Loucy (cell line): ENCODE measurements at regions not wholly inside any gene's neighbourhood (a gene's known extent, or its start where the extent isn't known, plus 50 kb on each side); places are given as distances from the start of the nearest gene placed in this dataset.

Experiments
- H2AFZ ChIP-seq: fragments of 200-600 bp; sonication (generic); 2 replicates; pipeline ENCODE4 v1.6.0; 2016; ENCODE audit warnings: antibody characterized with exemption, mild to moderate bottlenecking, low read length, moderate library complexity
- H3F3A ChIP-seq: fragments of 200-600 bp; 2 replicates; pipeline ENCODE4 v1.6.0; 2016; ENCODE audit warnings: antibody characterized with exemption, low read depth, mild to moderate bottlenecking
- H3K27me3 ChIP-seq: fragments of 200-600 bp; sonication (generic); 2 replicates; pipeline ENCODE4 v1.6.1; 2014; ENCODE audit warnings: low read length, mild to moderate bottlenecking; ENCODE audit not compliant: insufficient read depth, poor library complexity, severe bottlenecking
- H3K36me3 ChIP-seq: fragments of 200-600 bp; sonication (generic); 2 replicates; pipeline ENCODE4 v1.6.1; 2016; ENCODE audit warnings: low read length; ENCODE audit not compliant: insufficient read depth
- H3K4me1 ChIP-seq: fragments of 200-600 bp; sonication (generic); 2 replicates; pipeline ENCODE4 v1.5.1; 2014; ENCODE audit warnings: low read length, mild to moderate bottlenecking; ENCODE audit not compliant: insufficient read depth, poor library complexity, severe bottlenecking
- H3K4me2 ChIP-seq: fragments of 200-600 bp; sonication (generic); 2 replicates; pipeline ENCODE4 v1.6.0; 2014; ENCODE audit warnings: antibody characterized with exemption, low read length, low read depth, mild to moderate bottlenecking; ENCODE audit not compliant: poor library complexity, severe bottlenecking
- H3K4me3 ChIP-seq: fragments of 200-600 bp; sonication (generic); 2 replicates; pipeline ENCODE4 v1.5.1; 2014; ENCODE audit warnings: low read length, mild to moderate bottlenecking, mixed read lengths; ENCODE audit not compliant: poor library complexity, severe bottlenecking
- H3K79me2 ChIP-seq: fragments of 200-600 bp; sonication (generic); 2 replicates; pipeline ENCODE4 v1.6.1; 2014; ENCODE audit warnings: low read length; ENCODE audit not compliant: insufficient read depth
- H3K9ac ChIP-seq: fragments of 200-600 bp; sonication (generic); 2 replicates; pipeline ENCODE4 v1.6.0; 2014; ENCODE audit warnings: mild to moderate bottlenecking, low read depth, low read length, moderate library complexity; ENCODE audit not compliant: poor library complexity, severe bottlenecking
- H3K9me2 ChIP-seq: fragments of 200-600 bp; sonication (generic); replicated peaks from 2 replicates; pipeline ENCODE4 v1.6.1; 2016; ENCODE audit warnings: low read depth, low read length, mixed read lengths
- H3K9me3 ChIP-seq: fragments of 200-600 bp; sonication (generic); 2 replicates; pipeline ENCODE4 v1.6.1; 2014; ENCODE audit warnings: mild to moderate bottlenecking, antibody characterized with exemption, low read length, low read depth; ENCODE audit not compliant: insufficient read depth
- H4K20me1 ChIP-seq: fragments of 200-600 bp; sonication (generic); 2 replicates; pipeline ENCODE4 v1.6.0; 2014; ENCODE audit warnings: antibody characterized with exemption, low read length, mild to moderate bottlenecking; ENCODE audit not compliant: insufficient read depth, poor library complexity, severe bottlenecking
- EZH2phosphoT487 ChIP-seq: fragments of 200-600 bp; IDR thresholded peaks from 2 replicates; pipeline ENCODE4 v1.6.1; 2018; ENCODE audit warnings: antibody characterized with exemption, mild to moderate bottlenecking, moderate library complexity, borderline replicate concordance
- TF ChIP-seq, protein P1 (sequence below): fragments of 200-600 bp; sonication (generic); conservative IDR thresholded peaks from 2 replicates; pipeline ENCODE4 v1.5.1; 2014; ENCODE audit warnings: mild to moderate bottlenecking, antibody characterized with exemption, low read length

DNA sequence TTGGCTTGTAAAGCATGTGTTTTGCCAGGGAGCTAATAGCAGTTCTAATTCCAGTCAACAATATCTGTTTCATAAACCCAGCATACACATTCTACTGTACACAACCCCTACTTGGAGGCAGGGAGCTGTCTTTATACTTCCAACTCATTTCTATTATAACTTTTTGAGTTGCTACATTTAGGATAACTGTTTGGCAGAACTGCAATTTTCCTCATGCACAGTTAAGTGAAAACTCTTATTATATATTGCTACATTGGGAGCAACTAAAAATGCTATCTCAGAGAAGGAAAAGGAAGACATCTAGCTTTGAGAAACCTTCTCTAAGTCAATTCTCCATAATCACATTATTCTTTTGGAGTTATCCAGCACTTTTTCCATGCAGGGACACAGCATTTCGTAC, 480.2 kb downstream of the RPS29 start:
- H3K4me1 ChIP-seq: no peaks in the 10 kb centered on the region
- H2AFZ ChIP-seq: no peak overlapping the region
- H3K79me2 ChIP-seq: no peaks in the 10 kb centered on the region
- no peaks in the 10 kb centered on the region for H4K20me1 ChIP-seq
- TF ChIP-seq, protein P1, sequence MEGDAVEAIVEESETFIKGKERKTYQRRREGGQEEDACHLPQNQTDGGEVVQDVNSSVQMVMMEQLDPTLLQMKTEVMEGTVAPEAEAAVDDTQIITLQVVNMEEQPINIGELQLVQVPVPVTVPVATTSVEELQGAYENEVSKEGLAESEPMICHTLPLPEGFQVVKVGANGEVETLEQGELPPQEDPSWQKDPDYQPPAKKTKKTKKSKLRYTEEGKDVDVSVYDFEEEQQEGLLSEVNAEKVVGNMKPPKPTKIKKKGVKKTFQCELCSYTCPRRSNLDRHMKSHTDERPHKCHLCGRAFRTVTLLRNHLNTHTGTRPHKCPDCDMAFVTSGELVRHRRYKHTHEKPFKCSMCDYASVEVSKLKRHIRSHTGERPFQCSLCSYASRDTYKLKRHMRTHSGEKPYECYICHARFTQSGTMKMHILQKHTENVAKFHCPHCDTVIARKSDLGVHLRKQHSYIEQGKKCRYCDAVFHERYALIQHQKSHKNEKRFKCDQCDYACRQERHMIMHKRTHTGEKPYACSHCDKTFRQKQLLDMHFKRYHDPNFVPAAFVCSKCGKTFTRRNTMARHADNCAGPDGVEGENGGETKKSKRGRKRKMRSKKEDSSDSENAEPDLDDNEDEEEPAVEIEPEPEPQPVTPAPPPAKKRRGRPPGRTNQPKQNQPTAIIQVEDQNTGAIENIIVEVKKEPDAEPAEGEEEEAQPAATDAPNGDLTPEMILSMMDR: no peak
- TF ChIP-seq EZH2phosphoT487: no peak
- no peaks in the 10 kb centered on the region for H3F3A ChIP-seq
- H3K27me3 ChIP-seq: no peaks in the 10 kb centered on the region
- H3K9me2 ChIP-seq: no peaks in the 10 kb centered on the region
- no peaks in the 10 kb centered on the region for H3K36me3 ChIP-seq
- no peak overlapping the region for H3K9ac ChIP-seq
- H3K9me3 ChIP-seq: no peaks in the 10 kb centered on the region
- H3K4me3 ChIP-seq: no peak overlapping the region
- no peak overlapping the region for H3K4me2 ChIP-seq

DNA sequence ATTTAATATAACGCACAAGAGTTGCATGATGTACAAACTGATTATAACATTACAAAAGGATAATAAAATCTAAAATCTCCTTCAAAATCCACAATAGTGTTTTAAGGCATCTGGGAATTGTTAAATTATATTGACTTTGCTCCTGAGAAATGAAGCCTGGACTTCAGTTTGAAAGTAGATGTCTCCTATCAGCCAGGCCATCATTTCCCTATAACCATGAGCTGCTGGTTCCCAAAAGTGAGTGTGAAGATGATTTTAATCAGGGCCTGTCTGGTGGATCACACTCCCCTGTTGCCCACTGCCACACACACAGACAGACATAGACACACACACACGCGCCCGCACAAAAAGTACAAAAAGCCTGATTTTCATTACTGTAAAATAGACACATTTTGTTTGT, 480.7 kb downstream of the RPS29 start:
- Histone ChIP-seq H2AFZ (no peak overlapping the region), H3K9me2 (no peaks in the 10 kb centered on the region), H3F3A (no peaks in the 10 kb centered on the region), H3K36me3 (no peaks in the 10 kb centered on the region), H3K9me3 (no peaks in the 10 kb centered on the region), H4K20me1 (no peaks in the 10 kb centered on the region), H3K9ac (no peak overlapping the region), H3K4me1 (no peaks in the 10 kb centered on the region), H3K79me2 (no peaks in the 10 kb centered on the region), H3K27me3 (no peaks in the 10 kb centered on the region), H3K4me2 (no peak overlapping the region), H3K4me3 (no peak overlapping the region)
- no peak for TF ChIP-seq EZH2phosphoT487
- TF ChIP-seq, protein P1: no peak

DNA sequence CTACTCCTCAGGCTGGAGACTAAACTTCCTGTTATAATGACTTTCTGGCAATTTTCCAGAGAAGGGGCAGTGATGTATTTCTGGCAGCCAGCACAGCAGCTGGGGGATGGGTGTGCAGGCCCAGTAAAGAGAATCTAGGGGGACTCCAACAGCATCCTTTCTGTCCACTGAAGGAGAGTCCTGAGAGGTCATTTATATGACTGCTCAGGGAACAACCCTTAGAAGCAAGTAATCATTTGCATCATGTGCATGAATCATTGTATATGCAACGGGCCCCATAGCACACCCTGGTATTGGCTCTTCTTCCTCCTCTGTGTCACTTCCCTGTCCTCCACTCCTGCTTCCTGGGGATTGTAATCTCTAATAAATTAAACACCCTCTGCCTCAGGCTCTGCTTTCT, 493.8 kb downstream of the RPS29 start:
- Histone ChIP-seq H3K9ac (no peak overlapping the region), H3K27me3 (no peaks in the 10 kb centered on the region), H3K4me2 (peak overlapping the region; percentile 42), H2AFZ (no peak overlapping the region), H3K4me1 (peaks cover 21% of the 10 kb centered on the region), H4K20me1 (no peaks in the 10 kb centered on the region), H3K4me3 (no peak overlapping the region), H3K9me3 (no peaks in the 10 kb centered on the region), H3K9me2 (no peaks in the 10 kb centered on the region), H3K79me2 (no peaks in the 10 kb centered on the region), H3F3A (no peaks in the 10 kb centered on the region), H3K36me3 (no peaks in the 10 kb centered on the region)
- TF ChIP-seq, protein P1: no peak
- no peak for TF ChIP-seq EZH2phosphoT487
